NCI-H2171 treated with DMSO at 0.1 percent for 48 hours (cell line): ENCODE measurements at regions not wholly inside any gene's neighbourhood (a gene's known extent, or its start where the extent isn't known, plus 50 kb on each side); places are given as distances from the start of the nearest gene placed in this dataset.

Experiments used
- DNase-seq: peaks from one replicate; lab custom pipeline; 2025; lab: John Stamatoyannopoulos, UW

DNA sequence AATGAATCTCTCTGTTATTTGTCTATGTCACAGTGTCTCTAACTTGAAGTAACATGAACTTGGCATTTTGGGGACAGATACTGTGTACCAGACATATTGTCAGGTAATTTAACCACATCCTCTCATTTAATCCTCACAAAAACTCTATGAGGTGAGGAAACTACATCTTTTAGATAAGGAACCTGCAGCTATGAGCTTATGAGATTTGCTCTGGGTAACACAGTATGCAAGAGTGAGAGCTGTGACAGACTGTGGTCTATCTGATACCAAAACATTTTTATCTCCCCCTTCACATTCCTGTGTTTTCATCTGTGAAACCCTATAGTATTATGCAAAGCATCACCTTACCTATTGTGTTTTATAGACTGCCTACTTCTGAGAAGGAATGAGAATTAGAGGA is 58.4 kb upstream of the HS3ST1 start:
- DNase-seq: peak; percentile 58

DNA sequence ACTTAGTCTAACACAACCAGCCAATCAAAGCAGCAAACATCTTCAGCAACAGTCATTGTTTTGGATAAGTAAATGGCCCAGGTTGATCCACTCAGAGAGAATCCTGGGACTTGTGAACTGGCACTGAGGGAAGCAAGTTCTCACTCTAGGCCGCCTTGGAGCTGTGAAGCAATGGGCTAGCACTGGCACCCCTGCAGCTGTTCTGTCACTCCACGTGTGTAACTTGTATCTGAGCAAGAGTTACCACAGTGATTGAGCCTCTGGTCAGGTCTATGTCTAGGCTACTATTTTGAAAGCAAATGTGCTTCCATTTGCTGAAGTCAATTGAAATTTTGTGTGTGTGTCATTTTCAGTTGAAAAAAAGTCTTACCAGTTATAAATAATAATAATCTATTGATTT is 57.2 kb upstream of the HS3ST1 start:
- no peak for DNase-seq

DNA sequence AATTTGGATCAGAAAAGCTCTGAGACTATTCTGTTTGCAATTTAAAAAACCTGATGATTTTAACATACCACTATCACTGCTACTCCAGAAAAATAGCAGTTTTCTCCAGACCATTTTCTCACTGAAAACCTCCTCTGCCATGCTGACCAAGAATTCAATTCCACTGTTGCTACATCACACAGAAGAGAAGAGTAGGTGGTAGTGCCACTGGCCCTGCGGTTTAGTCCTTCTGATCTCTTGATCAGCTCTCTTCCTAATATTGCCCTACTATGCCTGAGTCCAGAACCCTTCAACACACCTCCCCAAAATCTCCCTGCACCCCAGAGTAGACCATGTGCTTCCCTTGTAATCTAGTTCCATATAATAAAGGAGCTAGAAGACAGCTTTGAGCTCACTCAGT is 55.8 kb upstream of the HS3ST1 start:
- DNase-seq: no peak

DNA sequence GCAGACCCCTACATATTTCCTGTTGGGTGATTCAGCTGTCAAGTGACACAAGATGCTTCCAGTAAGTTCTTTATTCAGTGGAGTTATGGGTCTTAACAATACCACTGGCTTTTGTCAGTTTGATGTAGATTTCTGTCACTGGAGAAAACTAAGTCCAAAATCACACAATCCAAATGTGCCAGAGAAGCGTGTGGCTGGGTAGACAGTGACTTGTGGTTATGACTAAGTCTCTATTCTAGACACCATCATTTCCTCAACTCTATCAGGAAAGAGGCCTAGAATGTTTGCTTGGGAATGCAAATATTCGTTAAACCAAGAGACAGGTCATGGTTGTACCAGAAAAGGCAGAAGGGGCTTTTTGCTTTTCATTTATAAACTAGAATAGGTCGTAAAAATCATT is 54.4 kb upstream of the HS3ST1 start:
- no peak for DNase-seq

DNA sequence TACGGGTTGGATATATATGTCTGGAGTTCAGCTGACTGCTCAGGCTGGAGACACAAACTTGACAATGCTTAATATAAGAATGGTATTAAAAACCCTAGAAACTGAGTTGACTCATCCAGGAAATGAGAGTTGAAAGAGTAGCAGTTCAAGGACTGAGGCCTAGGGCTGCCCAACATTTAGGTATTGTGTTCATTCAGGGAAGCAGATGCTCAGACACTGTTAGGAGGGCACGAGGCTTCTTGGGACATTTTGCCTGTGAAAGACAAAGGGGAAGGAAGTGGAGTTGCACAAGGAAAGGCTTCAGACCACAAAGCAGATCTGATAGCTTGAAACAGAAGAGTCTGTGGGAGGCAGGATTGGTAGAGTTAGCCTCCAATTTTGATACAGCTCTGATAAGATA is 52.0 kb upstream of the HS3ST1 start:
- DNase-seq: no peak
